ENCODE measurements at regions not wholly inside any gene's neighbourhood (a gene's known extent, or its start where the extent isn't known, plus 50 kb on each side); places are given as distances from the start of the nearest gene placed in this dataset.
"Not testable (repeated sequence)": the region's sequence is repeated elsewhere in the genome, so short reads cannot be mapped to it uniquely, and the experiment has no call there.

DNA sequence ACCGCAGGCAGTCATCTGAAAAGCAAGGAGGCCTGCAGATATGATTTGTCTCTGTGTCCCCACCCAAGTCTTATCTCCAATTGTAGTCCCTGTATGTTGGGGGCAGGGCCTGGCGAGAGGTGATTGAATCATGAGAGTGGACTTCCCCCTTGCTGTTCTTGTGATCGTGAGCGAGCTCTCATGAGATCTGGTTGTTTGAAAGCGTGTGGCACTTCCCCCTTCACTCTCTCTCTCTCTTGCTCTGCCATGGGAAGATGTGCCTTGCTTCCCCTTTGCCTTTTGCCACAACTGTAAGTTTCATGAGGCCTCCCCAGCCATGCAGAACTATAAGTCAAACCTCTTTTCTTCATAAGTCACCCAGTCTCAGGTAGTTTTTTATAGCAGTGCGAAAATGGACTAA, 83.3 kb downstream of the TMCO5A start:
- H3K4me3 Mint-ChIP-seq, result no peak overlapping the region
- no peaks in the 10 kb centered on the region for H3K27me3 Mint-ChIP-seq (ENCODE audit: low read depth, poor library complexity)
- TF ChIP-seq, protein P1, sequence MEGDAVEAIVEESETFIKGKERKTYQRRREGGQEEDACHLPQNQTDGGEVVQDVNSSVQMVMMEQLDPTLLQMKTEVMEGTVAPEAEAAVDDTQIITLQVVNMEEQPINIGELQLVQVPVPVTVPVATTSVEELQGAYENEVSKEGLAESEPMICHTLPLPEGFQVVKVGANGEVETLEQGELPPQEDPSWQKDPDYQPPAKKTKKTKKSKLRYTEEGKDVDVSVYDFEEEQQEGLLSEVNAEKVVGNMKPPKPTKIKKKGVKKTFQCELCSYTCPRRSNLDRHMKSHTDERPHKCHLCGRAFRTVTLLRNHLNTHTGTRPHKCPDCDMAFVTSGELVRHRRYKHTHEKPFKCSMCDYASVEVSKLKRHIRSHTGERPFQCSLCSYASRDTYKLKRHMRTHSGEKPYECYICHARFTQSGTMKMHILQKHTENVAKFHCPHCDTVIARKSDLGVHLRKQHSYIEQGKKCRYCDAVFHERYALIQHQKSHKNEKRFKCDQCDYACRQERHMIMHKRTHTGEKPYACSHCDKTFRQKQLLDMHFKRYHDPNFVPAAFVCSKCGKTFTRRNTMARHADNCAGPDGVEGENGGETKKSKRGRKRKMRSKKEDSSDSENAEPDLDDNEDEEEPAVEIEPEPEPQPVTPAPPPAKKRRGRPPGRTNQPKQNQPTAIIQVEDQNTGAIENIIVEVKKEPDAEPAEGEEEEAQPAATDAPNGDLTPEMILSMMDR (IDR thresholded peaks at IDR 0.05), result no peak
- peaks cover 4% of the 10 kb centered on the region for H3K9me3 Mint-ChIP-seq
- H3K4me1 Mint-ChIP-seq, result peaks cover 5% of the 10 kb centered on the region
- no peaks in the 10 kb centered on the region for H3K36me3 Mint-ChIP-seq (ENCODE audit: low read depth)
- H3K27ac Mint-ChIP-seq, result no peak overlapping the region
- DNase-seq, result no peak

DNA sequence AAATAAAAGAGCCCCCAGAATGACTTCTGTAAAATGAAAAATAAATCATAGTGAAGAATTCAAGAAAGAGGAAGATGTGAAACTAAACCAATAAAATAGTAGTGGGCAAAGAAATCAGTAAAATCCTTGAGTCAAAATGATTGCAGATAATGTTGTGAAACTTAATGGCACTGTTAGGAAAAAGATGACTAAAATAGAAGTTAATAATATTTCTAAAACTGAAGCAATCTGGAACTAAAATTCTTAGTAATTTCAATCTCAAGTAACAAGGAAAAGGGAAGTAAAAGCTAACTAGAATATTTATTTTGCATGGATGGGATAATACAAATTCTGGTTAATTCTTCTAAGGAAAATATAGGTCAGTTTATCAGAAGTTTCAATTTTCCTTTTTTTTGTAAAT, 84.6 kb downstream of the TMCO5A start:
- Mint-ChIP-seq H3K27me3 (ENCODE audit: low read depth, poor library complexity) (no peaks in the 10 kb centered on the region), H3K27ac (no peak overlapping the region), H3K9me3 (peaks cover 13% of the 10 kb centered on the region), H3K36me3 (ENCODE audit: low read depth) (no peaks in the 10 kb centered on the region), H3K4me1 (peaks cover under 1% of the 10 kb centered on the region), H3K4me3 (no peak overlapping the region)
- TF ChIP-seq, protein P1 (IDR thresholded peaks at IDR 0.05), result no peak
- no peak for DNase-seq

DNA sequence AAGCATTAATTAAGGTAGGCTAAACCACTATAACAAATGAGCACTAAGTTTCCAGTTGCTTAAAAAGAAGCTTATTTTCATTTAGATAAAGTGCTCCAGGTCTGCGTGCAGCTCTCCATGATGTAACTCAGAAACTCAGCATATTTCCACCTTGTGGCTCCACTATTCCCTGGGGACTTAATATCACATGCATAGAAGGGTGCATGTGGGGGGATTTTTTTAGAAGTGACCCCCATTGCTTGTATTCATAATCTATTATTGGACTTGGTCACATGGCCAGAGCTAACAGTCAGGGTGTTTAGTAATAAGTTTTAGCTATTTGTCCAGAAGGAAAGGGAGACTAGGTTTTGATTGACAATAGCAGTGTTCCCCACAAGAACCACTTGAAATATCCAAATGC, 86.8 kb downstream of the TMCO5A start:
- no peak for DNase-seq
- H3K27me3 Mint-ChIP-seq (ENCODE audit: low read depth, poor library complexity), result no peaks in the 10 kb centered on the region
- no peaks in the 10 kb centered on the region for H3K36me3 Mint-ChIP-seq (ENCODE audit: low read depth)
- H3K4me1 Mint-ChIP-seq, result no peaks in the 10 kb centered on the region
- TF ChIP-seq, protein P1 (IDR thresholded peaks at IDR 0.05), result no peak
- H3K27ac Mint-ChIP-seq, result no peak overlapping the region
- no peak overlapping the region for H3K4me3 Mint-ChIP-seq
- H3K9me3 Mint-ChIP-seq, result peaks cover 23% of the 10 kb centered on the region

DNA sequence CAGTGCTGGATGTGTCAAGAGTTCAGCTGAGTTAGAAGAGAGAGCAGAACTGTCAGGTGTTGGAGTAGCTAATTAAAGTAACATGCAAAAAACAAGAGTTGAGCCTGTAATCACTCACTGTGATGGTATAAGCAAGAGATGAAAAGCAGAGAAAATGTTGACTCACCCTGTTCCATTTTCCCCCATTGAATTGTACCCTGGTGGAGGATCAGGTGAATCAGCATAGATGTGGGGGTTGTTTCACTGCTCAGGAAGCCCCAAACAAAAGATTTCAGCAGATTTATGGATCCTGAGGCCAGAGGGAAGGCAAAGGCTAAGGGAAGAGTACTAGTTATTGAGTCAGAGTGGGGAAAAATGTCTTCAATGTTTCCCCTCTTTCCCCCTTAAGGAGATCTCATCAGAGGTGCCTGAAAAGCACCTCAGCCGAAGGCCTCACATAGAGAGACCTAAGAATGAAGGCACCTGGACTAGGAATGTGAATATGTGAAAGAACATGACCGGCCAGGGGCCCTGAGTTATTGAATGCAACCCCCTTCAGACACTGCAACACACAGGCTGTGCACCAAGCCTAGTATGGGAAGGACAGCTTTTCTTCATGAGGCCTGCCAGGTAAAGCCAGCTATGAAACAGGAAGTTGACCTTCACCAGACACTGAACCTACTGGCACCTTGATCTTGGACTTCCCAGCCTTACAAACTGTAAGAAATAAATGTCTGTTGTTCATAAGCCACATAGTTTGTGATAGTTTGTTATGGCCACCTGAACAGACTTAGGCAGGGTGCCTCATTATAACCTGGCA, 90.1 kb downstream of the TMCO5A start:
- TF ChIP-seq, protein P1 (IDR thresholded peaks at IDR 0.05), result no peak
- Mint-ChIP-seq H3K9me3 (peaks cover 19% of the 10 kb centered on the region), H3K27me3 (ENCODE audit: low read depth, poor library complexity) (no peaks in the 10 kb centered on the region), H3K4me3 (no peak overlapping the region), H3K36me3 (ENCODE audit: low read depth) (no peaks in the 10 kb centered on the region), H3K27ac (no peak overlapping the region), H3K4me1 (no peaks in the 10 kb centered on the region)
- no peak for DNase-seq

DNA sequence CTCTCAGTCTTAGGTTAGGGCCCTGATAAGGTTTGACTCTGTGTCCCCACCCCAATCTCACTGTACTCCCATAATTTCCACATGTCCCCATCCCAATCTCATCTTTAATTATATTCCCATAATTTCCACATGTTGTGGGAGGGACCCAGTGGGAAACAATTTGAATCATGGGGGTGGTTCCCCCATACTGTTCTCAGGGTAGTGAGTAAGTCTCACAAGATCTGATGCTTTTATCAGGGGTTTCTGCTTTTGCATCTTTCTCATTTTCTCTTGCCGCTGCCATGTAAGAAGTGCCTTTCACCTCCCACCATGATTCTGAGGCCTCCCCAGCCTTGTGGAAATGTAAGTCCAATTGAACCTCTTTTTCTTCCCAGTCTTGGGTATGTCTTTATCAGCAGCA, 91.2 kb downstream of the TMCO5A start:
- not testable (repeated sequence) for H3K4me3 Mint-ChIP-seq; H3K27ac Mint-ChIP-seq; H3K36me3 Mint-ChIP-seq (ENCODE audit: low read depth); H3K27me3 Mint-ChIP-seq (ENCODE audit: low read depth, poor library complexity); DNase-seq; H3K4me1 Mint-ChIP-seq
- H3K9me3 Mint-ChIP-seq, result peaks cover 19% of the 10 kb centered on the region

DNA sequence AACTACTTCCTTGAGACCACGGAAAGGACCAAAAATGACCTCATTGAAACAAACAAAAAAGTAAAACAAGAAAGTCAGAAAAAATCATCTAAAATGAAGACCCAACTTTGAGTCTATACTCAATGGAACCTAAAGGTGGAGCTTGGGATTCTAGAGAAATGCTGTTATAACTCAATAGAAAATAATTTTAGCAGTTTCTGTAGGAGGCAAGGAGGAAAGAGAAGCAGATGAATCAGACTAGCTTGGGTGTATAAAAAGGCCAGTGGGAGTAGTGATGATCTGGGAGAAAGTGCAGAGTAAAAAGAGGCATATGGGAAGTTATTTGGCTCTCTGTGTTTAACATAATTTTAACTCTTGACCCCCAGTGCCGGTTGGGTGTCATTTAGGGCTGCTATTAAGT, 94.4 kb downstream of the TMCO5A start:
- peaks cover 13% of the 10 kb centered on the region for H3K9me3 Mint-ChIP-seq
- DNase-seq, result no peak

More for the DNA sequence above, 94.4 kb downstream of the TMCO5A start:
- H3K27me3 Mint-ChIP-seq (ENCODE audit: low read depth, poor library complexity), result peaks cover 3% of the 10 kb centered on the region
- TF ChIP-seq, protein P1 (IDR thresholded peaks at IDR 0.05), result no peak
- no peak overlapping the region for H3K27ac Mint-ChIP-seq
- no peaks in the 10 kb centered on the region for H3K36me3 Mint-ChIP-seq (ENCODE audit: low read depth)
- H3K4me1 Mint-ChIP-seq, result no peaks in the 10 kb centered on the region
- H3K4me3 Mint-ChIP-seq, result no peak overlapping the region

Data from nephron progenitor cell (in vitro differentiated cells).